DOHH2 (cell line): ENCODE measurements at regions not wholly inside any gene's neighbourhood (a gene's known extent, or its start where the extent isn't known, plus 50 kb on each side); places are given as distances from the start of the nearest gene placed in this dataset.

Source experiments
- CTCF ChIP-seq: fragments of 200-600 bp; sonication (generic); IDR thresholded peaks from one replicate; pipeline ENCODE4 v1.5.1; 2014; ENCODE audit warnings: antibody characterized with exemption, mild to moderate bottlenecking, low read depth, low read length; ENCODE audit not compliant: poor library complexity, severe bottlenecking
- EZH2phosphoT487 ChIP-seq: fragments of 200-600 bp; sonication (generic); IDR thresholded peaks from 2 replicates; pipeline ENCODE4 v1.6.1; 2017; ENCODE audit warnings: borderline replicate concordance, mild to moderate bottlenecking, antibody characterized with exemption, low read length, moderate library complexity, mixed read lengths

GRCh38 chrX:20593402-20593801, 326.7 kb upstream of the RPS6KA3 start:
- TF ChIP-seq CTCF (no peak), EZH2phosphoT487 (no peak)
